Neural progenitor cell (in vitro differentiated cells): ENCODE measurements at regions not wholly inside any gene's neighbourhood (a gene's known extent, or its start where the extent isn't known, plus 50 kb on each side); places are given as distances from the start of the nearest gene placed in this dataset.

ENCODE experiments used
- DNase-seq: peaks from one replicate; pipeline ENCODE4 v3.0.0-alpha.2; 2016; ENCODE audit warnings: low spot score
- H2AFZ ChIP-seq: fragments of 200-600 bp; sonication (generic); replicated peaks from 2 replicates; pipeline ENCODE4 v1.6.1; 2016; ENCODE audit warnings: antibody characterized with exemption
- H3F3A ChIP-seq: fragments of 200-600 bp; sonication (generic); 2 replicates; pipeline ENCODE4 v1.6.1; 2016; ENCODE audit warnings: antibody characterized with exemption, low read depth
- H3K27ac ChIP-seq: fragments of 200-600 bp; sonication (generic); 2 replicates; pipeline ENCODE4 v1.5.1; 2016; ENCODE audit warnings: mild to moderate bottlenecking
- H3K27me3 ChIP-seq: fragments of 200-600 bp; sonication (generic); 2 replicates; pipeline ENCODE4 v1.6.1; 2016; ENCODE audit warnings: mild to moderate bottlenecking, moderate library complexity
- H3K36me3 ChIP-seq: fragments of 200-600 bp; sonication (generic); 2 replicates; pipeline ENCODE4 v1.5.1; 2016
- H3K4me1 ChIP-seq: fragments of 200-600 bp; sonication (generic); 2 replicates; pipeline ENCODE4 v1.6.1; 2016; ENCODE audit warnings: mixed run types
- H3K4me2 ChIP-seq: fragments of 200-600 bp; sonication (generic); 2 replicates; pipeline ENCODE4 v1.6.1; 2016
- H3K4me3 ChIP-seq: fragments of 200-600 bp; sonication (generic); 2 replicates; pipeline ENCODE4 v1.5.1; 2016
- H3K79me2 ChIP-seq: fragments of 200-600 bp; sonication (generic); 2 replicates; pipeline ENCODE4 v1.6.1; 2016; ENCODE audit warnings: low read depth
- H3K9ac ChIP-seq: fragments of 200-600 bp; sonication (generic); 2 replicates; pipeline ENCODE4 v1.6.1; 2016
- H3K9me3 ChIP-seq: fragments of 200-600 bp; sonication (generic); 2 replicates; pipeline ENCODE4 v1.5.1; 2016; ENCODE audit warnings: low read depth
- H4K20me1 ChIP-seq: fragments of 200-600 bp; sonication (generic); 2 replicates; pipeline ENCODE4 v1.6.1; 2016; ENCODE audit warnings: low read depth
- H3K27ac Mint-ChIP-seq: 3 replicates; pipeline ENCODE4 v1.8.0; 2021; ENCODE audit warnings: mixed read lengths
- H3K27me3 Mint-ChIP-seq: 2 replicates; pipeline ENCODE4 v1.8.0; 2022; ENCODE audit warnings: low read depth, mild to moderate bottlenecking, inconsistent platforms, moderate library complexity, mixed read lengths; ENCODE audit not compliant: insufficient read depth
- H3K36me3 Mint-ChIP-seq: 3 replicates; pipeline ENCODE4 v1.8.0; 2021; ENCODE audit warnings: mixed read lengths
- H3K4me1 Mint-ChIP-seq: 3 replicates; pipeline ENCODE4 v1.8.0; 2021; ENCODE audit warnings: mixed read lengths
- H3K4me3 Mint-ChIP-seq: 3 replicates; pipeline ENCODE4 v1.8.0; 2021; ENCODE audit warnings: mild to moderate bottlenecking, moderate library complexity, mixed read lengths
- H3K9me3 Mint-ChIP-seq: 3 replicates; pipeline ENCODE4 v1.8.0; 2020; ENCODE audit warnings: mixed read lengths
- EZH2 ChIP-seq: fragments of 200-600 bp; sonication (generic); IDR thresholded peaks from 2 replicates; pipeline ENCODE4 v1.6.1; 2017; ENCODE audit warnings: antibody characterized with exemption, mild to moderate bottlenecking, moderate library complexity
- EZH2phosphoT487 ChIP-seq: fragments of 200-600 bp; sonication (generic); IDR thresholded peaks from 2 replicates; pipeline ENCODE4 v1.6.1; 2017; ENCODE audit warnings: antibody characterized with exemption
- TF ChIP-seq, protein P1 (sequence below): fragments of 200-600 bp; sonication (generic); IDR thresholded peaks from 2 replicates; pipeline ENCODE4 v1.5.1; 2017; ENCODE audit warnings: antibody characterized with exemption, mild to moderate bottlenecking

DNA sequence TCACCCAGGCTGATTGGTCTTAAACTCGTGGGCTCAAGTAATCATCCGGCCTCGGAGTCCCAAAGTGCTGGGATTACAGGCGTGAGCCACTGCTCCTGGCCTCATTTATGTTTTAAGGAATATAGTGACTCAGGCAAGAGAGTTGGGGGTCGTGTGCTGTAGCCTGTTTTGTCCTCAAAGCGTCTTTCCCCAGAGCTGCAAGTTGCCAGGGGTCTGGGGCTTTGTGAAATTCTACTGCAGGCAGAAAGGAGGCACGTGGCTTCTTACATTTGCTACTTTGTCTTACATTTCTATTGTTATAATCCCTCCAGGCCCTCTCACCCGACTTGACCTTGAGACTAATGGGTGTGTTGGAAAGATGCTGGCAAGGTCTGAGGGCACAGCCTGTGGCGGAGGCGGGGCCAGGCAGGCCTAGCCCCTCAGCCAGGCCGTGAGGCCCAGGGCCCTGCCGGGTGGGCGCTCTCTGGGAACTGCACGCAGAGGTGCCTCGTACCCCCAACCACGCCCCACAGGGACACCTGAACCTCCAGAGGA, 85.8 kb upstream of the NDUFV2 start:
- Histone ChIP-seq H4K20me1 (no peaks in the 10 kb centered on the region), H3K27me3 (no peaks in the 10 kb centered on the region), H3K4me1 (peaks cover 3% of the 10 kb centered on the region), H3K9me3 (no peaks in the 10 kb centered on the region), H3K36me3 (no peaks in the 10 kb centered on the region), H3K9ac (no peak overlapping the region), H3K27ac (no peak overlapping the region), H3K4me3 (no peak overlapping the region), H3F3A (no peaks in the 10 kb centered on the region), H2AFZ (peak overlapping the region; percentile 91), H3K4me2 (peak overlapping the region; percentile 36), H3K79me2 (no peaks in the 10 kb centered on the region)
- Mint-ChIP-seq H3K4me1 (peaks cover 16% of the 10 kb centered on the region), H3K4me3 (no peak overlapping the region), H3K9me3 (peaks cover 6% of the 10 kb centered on the region), H3K36me3 (no peaks in the 10 kb centered on the region), H3K27me3 (peaks cover 10% of the 10 kb centered on the region), H3K27ac (peak overlapping the region; percentile 76)
- TF ChIP-seq, protein P1, sequence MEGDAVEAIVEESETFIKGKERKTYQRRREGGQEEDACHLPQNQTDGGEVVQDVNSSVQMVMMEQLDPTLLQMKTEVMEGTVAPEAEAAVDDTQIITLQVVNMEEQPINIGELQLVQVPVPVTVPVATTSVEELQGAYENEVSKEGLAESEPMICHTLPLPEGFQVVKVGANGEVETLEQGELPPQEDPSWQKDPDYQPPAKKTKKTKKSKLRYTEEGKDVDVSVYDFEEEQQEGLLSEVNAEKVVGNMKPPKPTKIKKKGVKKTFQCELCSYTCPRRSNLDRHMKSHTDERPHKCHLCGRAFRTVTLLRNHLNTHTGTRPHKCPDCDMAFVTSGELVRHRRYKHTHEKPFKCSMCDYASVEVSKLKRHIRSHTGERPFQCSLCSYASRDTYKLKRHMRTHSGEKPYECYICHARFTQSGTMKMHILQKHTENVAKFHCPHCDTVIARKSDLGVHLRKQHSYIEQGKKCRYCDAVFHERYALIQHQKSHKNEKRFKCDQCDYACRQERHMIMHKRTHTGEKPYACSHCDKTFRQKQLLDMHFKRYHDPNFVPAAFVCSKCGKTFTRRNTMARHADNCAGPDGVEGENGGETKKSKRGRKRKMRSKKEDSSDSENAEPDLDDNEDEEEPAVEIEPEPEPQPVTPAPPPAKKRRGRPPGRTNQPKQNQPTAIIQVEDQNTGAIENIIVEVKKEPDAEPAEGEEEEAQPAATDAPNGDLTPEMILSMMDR, result no peak
- TF ChIP-seq EZH2, result no peak
- TF ChIP-seq EZH2phosphoT487, result no peak
- no peak for DNase-seq

DNA sequence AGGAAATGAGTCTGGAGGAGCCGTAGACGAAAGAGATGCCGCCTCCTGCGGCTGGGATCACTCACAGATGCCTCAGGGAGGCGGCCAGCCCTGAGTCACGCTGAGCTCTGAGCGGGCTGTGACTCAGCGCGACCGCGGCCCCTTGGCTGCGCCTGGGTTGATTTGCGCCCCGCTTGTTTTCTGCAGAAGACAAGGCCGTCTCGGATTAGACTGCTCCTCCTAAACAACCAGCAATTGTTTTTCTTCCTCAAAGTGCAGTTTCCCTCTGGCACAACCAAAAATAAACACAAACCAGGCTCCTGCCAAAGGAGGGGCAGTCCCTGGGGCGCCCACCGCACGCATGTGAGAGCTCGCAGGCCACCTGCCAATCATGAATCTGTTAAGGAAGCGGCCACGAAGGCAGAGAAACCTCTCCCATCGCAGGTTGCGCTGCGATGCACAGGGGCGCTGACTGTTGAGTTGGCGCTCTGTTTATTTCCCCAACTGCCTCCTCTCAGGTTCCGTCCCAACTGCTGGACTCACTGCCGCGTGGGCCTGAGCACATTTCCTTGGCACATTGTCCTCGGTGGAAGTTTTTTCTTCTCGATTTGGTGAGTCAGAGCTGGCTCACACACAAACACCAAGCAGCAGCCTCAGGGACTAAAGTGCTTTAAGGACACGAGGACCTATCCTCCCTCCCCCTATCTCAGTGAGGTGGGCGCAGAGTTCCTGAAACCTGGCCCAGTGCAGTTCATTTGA, 85.2 kb upstream of the NDUFV2 start:
- H3K4me2 ChIP-seq, result peak overlapping the region; percentile 36
- Mint-ChIP-seq H3K4me3 (no peak overlapping the region), H3K27me3 (peaks cover 10% of the 10 kb centered on the region), H3K4me1 (peaks cover 16% of the 10 kb centered on the region), H3K9me3 (peaks cover 6% of the 10 kb centered on the region), H3K36me3 (no peaks in the 10 kb centered on the region), H3K27ac (peak overlapping the region; percentile 74)
- no peak overlapping the region for H3K9ac ChIP-seq
- no peaks in the 10 kb centered on the region for H3K9me3 ChIP-seq
- H3K36me3 ChIP-seq, result no peaks in the 10 kb centered on the region
- H2AFZ ChIP-seq, result peak overlapping the region; percentile 91
- H3K4me1 ChIP-seq, result peaks cover 3% of the 10 kb centered on the region
- H4K20me1 ChIP-seq, result no peaks in the 10 kb centered on the region
- H3K27ac ChIP-seq, result no peak overlapping the region
- peak; percentile 72 for DNase-seq
- H3F3A ChIP-seq, result no peaks in the 10 kb centered on the region
- no peaks in the 10 kb centered on the region for H3K27me3 ChIP-seq
- H3K79me2 ChIP-seq, result no peaks in the 10 kb centered on the region
- no peak overlapping the region for H3K4me3 ChIP-seq
- no peak for TF ChIP-seq EZH2phosphoT487
- no peak for TF ChIP-seq EZH2
- TF ChIP-seq, protein P1, result no peak

DNA sequence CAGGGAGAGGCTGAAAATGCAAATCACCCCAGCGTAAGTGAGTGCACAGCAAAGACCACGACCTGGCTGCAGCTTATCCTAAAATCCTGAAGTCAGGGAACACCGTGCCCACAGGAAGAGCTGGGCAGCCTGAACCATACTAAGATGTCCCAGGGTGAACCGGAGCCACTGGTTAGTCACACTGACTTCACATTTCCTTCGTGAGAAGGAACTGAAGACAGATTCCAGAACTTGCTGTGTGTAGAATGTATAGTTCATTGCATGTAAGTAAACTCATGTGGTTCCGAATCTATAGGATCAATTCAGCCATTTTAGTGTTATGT, 84.6 kb upstream of the NDUFV2 start:
- no peaks in the 10 kb centered on the region for H3K36me3 Mint-ChIP-seq
- H3K9me3 ChIP-seq, result no peaks in the 10 kb centered on the region
- H3K9ac ChIP-seq, result no peak overlapping the region
- no peaks in the 10 kb centered on the region for H4K20me1 ChIP-seq
- no peak overlapping the region for H2AFZ ChIP-seq
- H3K36me3 ChIP-seq, result no peaks in the 10 kb centered on the region
- H3K79me2 ChIP-seq, result no peaks in the 10 kb centered on the region
- H3K4me2 ChIP-seq, result no peak overlapping the region
- peaks cover 6% of the 10 kb centered on the region for H3K9me3 Mint-ChIP-seq
- H3F3A ChIP-seq, result peaks cover 3% of the 10 kb centered on the region
- H3K27ac ChIP-seq, result no peak overlapping the region
- H3K4me3 Mint-ChIP-seq, result no peak overlapping the region
- DNase-seq, result no peak
- H3K4me1 ChIP-seq, result peaks cover 7% of the 10 kb centered on the region
- TF ChIP-seq EZH2 (no peak), EZH2phosphoT487 (no peak)
- TF ChIP-seq, protein P1, result no peak
- no peak overlapping the region for H3K4me3 ChIP-seq
- peaks cover 19% of the 10 kb centered on the region for H3K4me1 Mint-ChIP-seq
- peaks cover 10% of the 10 kb centered on the region for H3K27me3 Mint-ChIP-seq
- no peaks in the 10 kb centered on the region for H3K27me3 ChIP-seq
- H3K27ac Mint-ChIP-seq, result no peak overlapping the region
